ENCODE measurements at regions not wholly inside any gene's neighbourhood (a gene's known extent, or its start where the extent isn't known, plus 50 kb on each side); places are given as distances from the start of the nearest gene placed in this dataset.

DNA sequence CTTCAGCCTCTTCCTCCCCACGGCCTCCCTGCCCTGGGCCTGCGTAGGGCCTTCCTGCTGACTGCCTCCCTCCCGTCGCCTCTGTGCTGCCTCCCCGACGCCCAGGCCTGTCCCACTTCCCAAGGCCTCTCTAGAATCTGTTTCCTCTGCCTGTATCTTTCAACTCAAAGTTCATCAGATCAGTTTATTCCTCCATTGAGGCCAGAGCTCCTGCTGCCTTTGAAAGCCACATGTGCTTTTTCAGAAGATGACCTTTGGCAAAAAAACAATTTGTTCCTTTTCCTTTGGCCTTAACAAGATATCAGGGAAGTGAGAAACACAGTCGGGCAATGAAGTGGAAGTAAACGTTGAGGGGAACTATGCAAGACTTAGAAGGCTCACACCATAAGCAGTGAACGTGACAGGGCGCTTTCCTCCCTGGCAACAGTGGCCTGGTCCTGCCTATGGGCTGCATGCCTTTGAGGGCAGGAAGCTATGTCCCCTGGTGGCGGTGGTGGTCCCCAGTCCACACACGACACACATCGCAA lies 85.9 kb downstream of the PSMG1 start:
- H2AFZ ChIP-seq (ENCODE audit: low read depth, low read length), result peak overlapping the region; percentile 13; the same call in 1 of the 2 replicates
- no peak overlapping the region; the same call in 1 of the 2 replicates for H3K27ac ChIP-seq (ENCODE audit: low read length)
- no peak overlapping the region for H3K4me3 ChIP-seq (ENCODE audit: low read depth in 1 of 2, low read length in 2 of 2)
- TF ChIP-seq, protein P1, sequence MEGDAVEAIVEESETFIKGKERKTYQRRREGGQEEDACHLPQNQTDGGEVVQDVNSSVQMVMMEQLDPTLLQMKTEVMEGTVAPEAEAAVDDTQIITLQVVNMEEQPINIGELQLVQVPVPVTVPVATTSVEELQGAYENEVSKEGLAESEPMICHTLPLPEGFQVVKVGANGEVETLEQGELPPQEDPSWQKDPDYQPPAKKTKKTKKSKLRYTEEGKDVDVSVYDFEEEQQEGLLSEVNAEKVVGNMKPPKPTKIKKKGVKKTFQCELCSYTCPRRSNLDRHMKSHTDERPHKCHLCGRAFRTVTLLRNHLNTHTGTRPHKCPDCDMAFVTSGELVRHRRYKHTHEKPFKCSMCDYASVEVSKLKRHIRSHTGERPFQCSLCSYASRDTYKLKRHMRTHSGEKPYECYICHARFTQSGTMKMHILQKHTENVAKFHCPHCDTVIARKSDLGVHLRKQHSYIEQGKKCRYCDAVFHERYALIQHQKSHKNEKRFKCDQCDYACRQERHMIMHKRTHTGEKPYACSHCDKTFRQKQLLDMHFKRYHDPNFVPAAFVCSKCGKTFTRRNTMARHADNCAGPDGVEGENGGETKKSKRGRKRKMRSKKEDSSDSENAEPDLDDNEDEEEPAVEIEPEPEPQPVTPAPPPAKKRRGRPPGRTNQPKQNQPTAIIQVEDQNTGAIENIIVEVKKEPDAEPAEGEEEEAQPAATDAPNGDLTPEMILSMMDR (IDR thresholded peaks at IDR 0.05; ENCODE audit: borderline replicate concordance, extremely low read depth, low read length, poor library complexity, severe bottlenecking), result no peak
- no peak for TF ChIP-seq EZH2 (IDR thresholded peaks at IDR 0.05; ENCODE audit: borderline replicate concordance, low read depth, low read length, severe bottlenecking)
- DNase-seq (no peak), ATAC-seq (ENCODE audit: insufficient read depth, low read depth) (no peak)
- no peaks in the 10 kb centered on the region for H3K27me3 ChIP-seq (ENCODE audit: insufficient read depth, low read length, poor library complexity)
- no peak overlapping the region for H3K9ac ChIP-seq (ENCODE audit: low read depth, low read length)
- H3K9me3 ChIP-seq (ENCODE audit: insufficient read depth, low read length, severe bottlenecking), result no peaks in the 10 kb centered on the region
- H3K4me2 ChIP-seq (ENCODE audit: insufficient read depth, low read length), result no peak overlapping the region
- H3K79me2 ChIP-seq (ENCODE audit: insufficient read depth, low read length), result no peaks in the 10 kb centered on the region
- H4K20me1 ChIP-seq (ENCODE audit: insufficient read depth, low read length), result no peaks in the 10 kb centered on the region
- H3K36me3 ChIP-seq (ENCODE audit: insufficient read depth, low read length), result no peaks in the 10 kb centered on the region
- peaks cover 12% of the 10 kb centered on the region for H3K4me1 ChIP-seq (ENCODE audit: insufficient read depth, low read length)

DNA sequence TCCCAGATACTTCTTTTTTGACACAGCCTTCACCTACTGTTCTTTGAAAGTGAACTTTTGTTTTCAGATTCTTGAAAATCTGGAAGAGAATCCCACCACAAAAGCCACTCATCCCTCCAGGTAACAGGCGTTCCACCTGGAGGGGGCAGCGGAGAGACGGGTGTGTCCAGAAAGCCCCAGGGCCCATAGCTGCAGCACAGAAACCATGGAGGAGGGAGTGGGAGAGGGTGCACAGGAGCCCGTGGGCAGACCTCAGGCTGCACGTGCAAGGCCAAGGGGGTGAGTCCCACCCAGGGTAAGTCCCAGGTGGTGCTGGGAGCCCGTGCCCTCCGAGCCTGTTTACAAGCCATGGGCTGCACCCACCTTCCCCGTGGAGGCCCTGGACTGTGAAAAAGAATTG lies 86.5 kb downstream of the PSMG1 start:
- H3K4me3 ChIP-seq (ENCODE audit: low read depth in 1 of 2, low read length in 2 of 2), result no peak overlapping the region
- no peak for TF ChIP-seq EZH2 (IDR thresholded peaks at IDR 0.05; ENCODE audit: borderline replicate concordance, low read depth, low read length, severe bottlenecking)
- TF ChIP-seq, protein P1 (IDR thresholded peaks at IDR 0.05; ENCODE audit: borderline replicate concordance, extremely low read depth, low read length, poor library complexity, severe bottlenecking), result peak; percentile 36
- H3K4me1 ChIP-seq (ENCODE audit: insufficient read depth, low read length), result peaks cover 12% of the 10 kb centered on the region
- H3K9ac ChIP-seq (ENCODE audit: low read depth, low read length), result no peak overlapping the region
- H3K79me2 ChIP-seq (ENCODE audit: insufficient read depth, low read length), result no peaks in the 10 kb centered on the region
- ATAC-seq (ENCODE audit: insufficient read depth, low read depth), result no peak
- peak overlapping the region; percentile 13; the same call in 1 of the 2 replicates for H2AFZ ChIP-seq (ENCODE audit: low read depth, low read length)
- no peak overlapping the region for H3K27ac ChIP-seq (ENCODE audit: low read length)
- no peaks in the 10 kb centered on the region for H3K9me3 ChIP-seq (ENCODE audit: insufficient read depth, low read length, severe bottlenecking)
- no peaks in the 10 kb centered on the region for H3K36me3 ChIP-seq (ENCODE audit: insufficient read depth, low read length)
- no peak for DNase-seq
- no peaks in the 10 kb centered on the region for H4K20me1 ChIP-seq (ENCODE audit: insufficient read depth, low read length)
- no peak overlapping the region for H3K4me2 ChIP-seq (ENCODE audit: insufficient read depth, low read length)
- no peaks in the 10 kb centered on the region for H3K27me3 ChIP-seq (ENCODE audit: insufficient read depth, low read length, poor library complexity)

DNA sequence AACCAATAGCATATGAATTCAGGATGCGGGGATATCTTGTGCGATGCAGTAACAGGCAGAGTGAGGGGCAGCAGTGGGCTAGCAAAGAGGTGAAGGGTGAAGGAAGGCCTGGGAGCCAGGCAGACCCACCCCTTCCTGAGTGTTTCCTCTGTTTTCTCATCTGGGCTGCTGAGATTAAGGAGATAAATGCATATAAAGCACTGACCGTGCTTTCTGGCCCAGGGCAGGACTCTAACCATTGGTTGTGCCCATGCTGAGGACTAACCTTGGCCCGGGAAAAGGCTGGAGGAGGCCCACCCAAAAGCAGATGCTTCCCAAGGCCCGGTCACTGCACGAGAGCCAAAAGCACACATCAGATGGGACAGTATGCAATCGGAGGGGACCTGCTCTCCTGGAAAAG lies 87.6 kb downstream of the PSMG1 start:
- ATAC-seq (ENCODE audit: insufficient read depth, low read depth) (no peak), DNase-seq (no peak)
- no peak overlapping the region for H3K9ac ChIP-seq (ENCODE audit: low read depth, low read length)
- H3K4me3 ChIP-seq (ENCODE audit: low read depth in 1 of 2, low read length in 2 of 2), result no peak overlapping the region
- H2AFZ ChIP-seq (ENCODE audit: low read depth, low read length), result no peak overlapping the region
- TF ChIP-seq, protein P1 (IDR thresholded peaks at IDR 0.05; ENCODE audit: borderline replicate concordance, extremely low read depth, low read length, poor library complexity, severe bottlenecking), result no peak
- TF ChIP-seq EZH2 (IDR thresholded peaks at IDR 0.05; ENCODE audit: borderline replicate concordance, low read depth, low read length, severe bottlenecking), result no peak
- H3K27me3 ChIP-seq (ENCODE audit: insufficient read depth, low read length, poor library complexity), result no peaks in the 10 kb centered on the region
- no peak overlapping the region; the same call in 1 of the 2 replicates for H3K27ac ChIP-seq (ENCODE audit: low read length)
- H3K4me2 ChIP-seq (ENCODE audit: insufficient read depth, low read length), result no peak overlapping the region
- H3K4me1 ChIP-seq (ENCODE audit: insufficient read depth, low read length), result peaks cover 12% of the 10 kb centered on the region
- no peaks in the 10 kb centered on the region for H3K36me3 ChIP-seq (ENCODE audit: insufficient read depth, low read length)
- H3K9me3 ChIP-seq (ENCODE audit: insufficient read depth, low read length, severe bottlenecking), result no peaks in the 10 kb centered on the region
- no peaks in the 10 kb centered on the region for H4K20me1 ChIP-seq (ENCODE audit: insufficient read depth, low read length)
- no peaks in the 10 kb centered on the region for H3K79me2 ChIP-seq (ENCODE audit: insufficient read depth, low read length)
